ENCODE measurements at regions not wholly inside any gene's neighbourhood (a gene's known extent, or its start where the extent isn't known, plus 50 kb on each side); places are given as distances from the start of the nearest gene placed in this dataset.
A peak's percentile ranks its signal among the peaks of the same experiment; 100 is the strongest.

DNA sequence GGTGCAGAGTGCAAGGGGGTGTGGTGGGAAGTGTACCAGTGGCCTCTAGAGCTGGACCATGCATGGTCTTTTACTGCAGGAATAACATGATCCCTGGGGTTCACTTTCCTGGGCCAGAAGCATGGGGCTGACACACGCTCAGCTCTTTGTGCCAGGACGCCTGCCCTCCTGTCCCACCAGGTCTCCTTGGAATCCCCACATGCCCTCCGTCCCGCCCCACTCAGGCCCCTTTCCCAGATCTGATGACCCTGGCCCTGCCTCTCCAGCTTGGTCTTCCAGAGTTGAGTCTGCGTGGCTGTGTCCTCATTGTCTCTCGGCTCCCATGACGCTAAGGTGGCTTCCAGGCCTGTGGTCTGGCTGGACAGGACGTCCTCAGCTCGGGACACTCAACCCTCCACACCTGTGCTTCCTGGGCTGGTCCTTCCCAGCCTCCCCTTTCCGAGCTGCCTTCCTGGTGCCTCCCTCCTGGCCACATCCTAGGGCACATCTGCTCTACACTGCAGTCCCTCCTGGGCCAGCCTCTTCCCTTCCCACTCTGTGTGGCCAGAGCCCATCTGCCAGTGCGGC lies 249.5 kb upstream of the SHH start:
- H3K4me1 Mint-ChIP-seq = no peaks in the 10 kb centered on the region

DNA sequence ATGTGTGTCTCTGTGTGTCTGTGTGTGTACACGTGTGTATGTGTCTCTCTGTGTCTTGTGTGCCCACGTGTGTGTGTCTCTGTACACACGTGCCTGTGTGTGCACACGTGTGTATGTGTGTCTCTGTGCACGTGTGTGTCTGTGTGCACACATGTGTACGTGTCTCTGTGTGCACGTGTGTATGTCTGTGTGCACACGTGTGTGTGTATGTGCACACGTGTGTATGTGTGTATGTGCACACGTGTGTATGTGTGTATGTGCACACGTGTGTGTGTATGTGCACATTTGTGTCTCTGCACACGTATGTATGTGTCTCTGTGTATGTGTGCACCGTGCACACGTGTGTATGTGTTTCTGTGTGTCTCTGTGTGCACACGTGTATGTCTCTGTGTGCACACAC lies 248.7 kb upstream of the SHH start:
- H3K4me3 Mint-ChIP-seq = no peak overlapping the region
- H3K9me3 ChIP-seq (ENCODE audit: low read length) = no peaks in the 10 kb centered on the region
- H3K27me3 ChIP-seq (ENCODE audit: insufficient read depth, low read length, poor library complexity, severe bottlenecking) = no peaks in the 10 kb centered on the region
- DNase-seq = no peak
- ChIA-PET POLR2A (no interaction called here), CTCF (no interaction called here)
- H3K4me1 Mint-ChIP-seq = no peaks in the 10 kb centered on the region
- no peaks in the 10 kb centered on the region for H3K4me1 ChIP-seq (ENCODE audit: insufficient read depth, low read length)
- no peaks in the 10 kb centered on the region for H3K36me3 Mint-ChIP-seq
- H3K36me3 ChIP-seq (ENCODE audit: insufficient read depth, low read length) = no peaks in the 10 kb centered on the region
- no peak overlapping the region for H3K27ac Mint-ChIP-seq
- no peak overlapping the region for H3K27ac ChIP-seq (ENCODE audit: low read depth, low read length)
- peaks cover 0 to 7% (median 3%) of the 10 kb centered on the region in 5 donors for H3K9me3 Mint-ChIP-seq
- no peak overlapping the region for H3K4me3 ChIP-seq (ENCODE audit: low read length)
- H3K27me3 Mint-ChIP-seq = peaks cover 0 to 3% of the 10 kb centered on the region in 2 donors

More for the DNA sequence above, 249.5 kb upstream of the SHH start:
- H3K4me3 ChIP-seq (ENCODE audit: low read length) = no peak overlapping the region
- DNase-seq = no peak
- H3K9me3 ChIP-seq (ENCODE audit: low read length) = no peaks in the 10 kb centered on the region
- H3K27me3 ChIP-seq (ENCODE audit: insufficient read depth, low read length, poor library complexity, severe bottlenecking) = no peaks in the 10 kb centered on the region
- CTCF ChIA-PET = no interaction called here
- H3K27me3 Mint-ChIP-seq = peaks cover 0 to 4% of the 10 kb centered on the region in 2 donors
- H3K4me3 Mint-ChIP-seq = no peak overlapping the region
- no peak overlapping the region for H3K27ac Mint-ChIP-seq
- no peaks in the 10 kb centered on the region for H3K4me1 ChIP-seq (ENCODE audit: insufficient read depth, low read length)
- no peak overlapping the region for H3K27ac ChIP-seq (ENCODE audit: low read depth, low read length)
- no peaks in the 10 kb centered on the region for H3K36me3 ChIP-seq (ENCODE audit: insufficient read depth, low read length)
- peaks cover 1 to 7% (median 4%) of the 10 kb centered on the region in 5 donors for H3K9me3 Mint-ChIP-seq
- POLR2A ChIA-PET = no interaction called here
- no peaks in the 10 kb centered on the region for H3K36me3 Mint-ChIP-seq

DNA sequence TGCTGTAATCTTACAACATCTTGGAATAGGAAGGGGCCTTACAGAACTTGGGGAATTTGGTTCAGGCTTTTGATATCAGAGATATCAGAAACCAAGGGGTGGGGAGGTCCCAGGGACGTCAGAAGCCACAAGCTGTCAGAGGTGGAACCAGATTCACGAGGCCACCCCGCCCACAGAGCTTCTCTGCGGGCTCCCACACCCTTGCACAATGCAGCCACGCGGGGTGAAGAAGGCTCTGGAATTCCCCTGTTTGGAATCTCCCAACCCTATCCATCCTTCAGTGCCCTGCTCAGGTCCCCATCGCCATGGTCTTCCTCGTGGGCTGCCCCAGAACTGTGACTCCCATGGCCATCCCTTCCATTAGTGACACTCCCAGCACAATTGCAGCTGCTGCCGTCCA lies 247.1 kb upstream of the SHH start:
- ChIA-PET POLR2A (no interaction called here), CTCF (no interaction called here)
- H3K4me3 Mint-ChIP-seq = no peak overlapping the region
- peaks cover 0 to 3% of the 10 kb centered on the region in 2 donors for H3K27me3 Mint-ChIP-seq
- Histone ChIP-seq H3K9me3 (ENCODE audit: low read length) (no peaks in the 10 kb centered on the region), H3K4me3 (ENCODE audit: low read length) (no peak overlapping the region), H3K27ac (ENCODE audit: low read depth, low read length) (no peak overlapping the region), H3K36me3 (ENCODE audit: insufficient read depth, low read length) (no peaks in the 10 kb centered on the region), H3K4me1 (ENCODE audit: insufficient read depth, low read length) (no peaks in the 10 kb centered on the region), H3K27me3 (ENCODE audit: insufficient read depth, low read length, poor library complexity, severe bottlenecking) (no peaks in the 10 kb centered on the region)
- no peak overlapping the region for H3K27ac Mint-ChIP-seq
- peaks cover 0 to 3% (median 0%) of the 10 kb centered on the region in 3 donors for H3K36me3 Mint-ChIP-seq
- no peak for DNase-seq
- H3K4me1 Mint-ChIP-seq = no peaks in the 10 kb centered on the region
- H3K9me3 Mint-ChIP-seq = peaks cover 0 to 6% (median 3%) of the 10 kb centered on the region in 5 donors

DNA sequence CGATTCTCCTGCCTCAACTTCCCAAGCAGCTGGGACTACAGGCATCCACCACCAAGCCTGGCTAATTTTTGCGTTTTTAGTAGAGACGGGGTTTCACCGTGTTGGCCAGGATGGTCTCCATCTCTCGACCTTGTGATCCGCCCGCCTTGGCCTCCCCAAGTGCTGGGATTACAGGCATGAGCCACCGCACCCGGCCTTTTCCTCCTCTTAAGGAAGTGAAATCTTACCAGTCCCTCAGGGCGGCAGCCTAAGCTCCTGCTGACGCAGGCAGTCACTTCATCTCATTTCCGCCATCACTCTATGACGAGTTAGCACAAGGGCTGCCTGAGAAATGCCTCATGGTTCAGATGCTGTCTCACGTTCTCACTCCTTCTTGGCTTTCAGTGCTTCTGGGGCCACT lies 246.0 kb upstream of the SHH start:
- H3K4me3 ChIP-seq (ENCODE audit: low read length) = no peak overlapping the region
- H3K4me1 ChIP-seq (ENCODE audit: insufficient read depth, low read length) = no peaks in the 10 kb centered on the region
- peaks cover 0 to 3% of the 10 kb centered on the region in 2 donors for H3K27me3 Mint-ChIP-seq
- CTCF ChIA-PET = no interaction called here
- H3K36me3 ChIP-seq (ENCODE audit: insufficient read depth, low read length) = no peaks in the 10 kb centered on the region
- H3K4me1 Mint-ChIP-seq = no peaks in the 10 kb centered on the region
- H3K27ac Mint-ChIP-seq = no peak overlapping the region
- H3K27ac ChIP-seq (ENCODE audit: low read depth, low read length) = no peak overlapping the region
- no peak for DNase-seq
- no peak overlapping the region for H3K4me3 Mint-ChIP-seq
- H3K36me3 Mint-ChIP-seq = peaks cover 0 to 3% (median 0%) of the 10 kb centered on the region in 3 donors
- POLR2A ChIA-PET = no interaction called here
- no peaks in the 10 kb centered on the region for H3K9me3 ChIP-seq (ENCODE audit: low read length)
- H3K9me3 Mint-ChIP-seq = peaks cover 0 to 6% (median 3%) of the 10 kb centered on the region in 5 donors
- no peaks in the 10 kb centered on the region for H3K27me3 ChIP-seq (ENCODE audit: insufficient read depth, low read length, poor library complexity, severe bottlenecking)

DNA sequence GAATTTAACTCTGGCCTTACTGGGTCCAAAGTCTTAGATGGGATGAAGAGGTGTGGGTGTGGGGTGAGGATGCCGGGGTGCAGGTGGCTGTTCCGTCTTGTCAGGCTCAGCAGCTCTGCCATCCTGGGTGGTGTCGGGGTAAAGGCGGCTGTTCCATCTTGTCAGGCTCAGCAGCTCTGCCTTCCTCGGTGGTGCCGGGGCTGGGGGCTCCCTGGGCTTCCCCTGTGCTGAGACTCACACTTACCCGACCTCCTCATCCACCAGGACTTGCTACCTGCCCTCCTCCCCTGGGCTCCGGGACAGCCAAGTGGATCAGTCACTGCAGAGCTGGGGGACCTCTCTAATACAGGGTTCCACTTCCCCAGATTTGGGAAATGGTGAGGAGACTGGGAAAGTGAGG lies 244.3 kb upstream of the SHH start:
- Histone ChIP-seq H3K9me3 (ENCODE audit: low read length) (no peaks in the 10 kb centered on the region), H3K27me3 (ENCODE audit: insufficient read depth, low read length, poor library complexity, severe bottlenecking) (no peaks in the 10 kb centered on the region), H3K36me3 (ENCODE audit: insufficient read depth, low read length) (no peaks in the 10 kb centered on the region), H3K4me1 (ENCODE audit: insufficient read depth, low read length) (no peaks in the 10 kb centered on the region), H3K4me3 (ENCODE audit: low read length) (no peak overlapping the region), H3K27ac (ENCODE audit: low read depth, low read length) (no peak overlapping the region)
- peaks cover 0 to 4% of the 10 kb centered on the region in 2 donors for H3K27me3 Mint-ChIP-seq
- H3K27ac Mint-ChIP-seq = no peak overlapping the region
- DNase-seq = no peak
- H3K36me3 Mint-ChIP-seq = peaks cover 0 to 3% (median 0%) of the 10 kb centered on the region in 3 donors
- peaks cover 0 to 8% (median 4%) of the 10 kb centered on the region in 5 donors for H3K9me3 Mint-ChIP-seq
- CTCF ChIA-PET = no interaction called here
- no peak overlapping the region for H3K4me3 Mint-ChIP-seq
- H3K4me1 Mint-ChIP-seq = no peaks in the 10 kb centered on the region
- POLR2A ChIA-PET = no interaction called here

DNA sequence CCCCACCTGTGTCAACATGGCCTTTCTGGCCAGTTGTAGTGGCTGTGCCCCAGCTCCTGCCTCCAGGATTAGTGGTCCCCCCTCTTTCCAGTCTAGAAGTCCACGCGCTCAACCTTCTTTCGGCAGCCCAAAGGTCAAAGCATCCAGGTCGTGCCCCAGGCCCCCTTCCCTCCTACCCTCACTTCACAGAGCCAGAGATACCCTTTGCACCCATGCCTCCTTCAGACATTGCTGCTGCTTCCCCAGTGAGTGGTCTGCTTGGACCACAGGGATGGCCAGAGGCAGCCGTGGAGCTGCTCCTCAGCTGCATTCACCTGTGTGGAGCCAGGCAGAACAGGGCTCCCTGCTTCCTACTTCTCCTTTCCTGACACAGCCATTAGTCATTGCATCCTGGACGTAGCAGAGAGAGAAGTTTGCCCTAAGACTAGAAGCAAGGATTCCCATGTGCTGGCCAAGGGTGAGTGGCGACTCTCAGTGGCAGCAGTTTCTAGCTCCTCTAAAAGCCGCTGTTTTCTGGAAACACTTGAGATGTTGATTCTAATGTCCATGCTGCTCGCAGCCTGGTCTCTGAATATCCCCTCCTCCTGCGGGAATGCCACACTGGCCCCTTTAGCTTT lies 243.1 kb upstream of the SHH start:
- Histone ChIP-seq H3K4me3 (ENCODE audit: low read length) (no peak overlapping the region), H3K9me3 (ENCODE audit: low read length) (no peaks in the 10 kb centered on the region), H3K36me3 (ENCODE audit: insufficient read depth, low read length) (no peaks in the 10 kb centered on the region), H3K27ac (ENCODE audit: low read depth, low read length) (no peak overlapping the region), H3K4me1 (ENCODE audit: insufficient read depth, low read length) (no peaks in the 10 kb centered on the region), H3K27me3 (ENCODE audit: insufficient read depth, low read length, poor library complexity, severe bottlenecking) (no peaks in the 10 kb centered on the region)
- Mint-ChIP-seq H3K36me3 (peaks cover 0 to 3% (median 0%) of the 10 kb centered on the region in 3 donors), H3K4me3 (no peak overlapping the region), H3K9me3 (peaks cover 0 to 4% (median 3%) of the 10 kb centered on the region in 5 donors), H3K27me3 (peaks cover 0 to 2% of the 10 kb centered on the region in 2 donors), H3K27ac (peak overlapping the region in 1 of 8 donors; percentile 66), H3K4me1 (no peaks in the 10 kb centered on the region)
- DNase-seq = no peak
- ChIA-PET POLR2A (no interaction called here), CTCF (no interaction called here)

DNA sequence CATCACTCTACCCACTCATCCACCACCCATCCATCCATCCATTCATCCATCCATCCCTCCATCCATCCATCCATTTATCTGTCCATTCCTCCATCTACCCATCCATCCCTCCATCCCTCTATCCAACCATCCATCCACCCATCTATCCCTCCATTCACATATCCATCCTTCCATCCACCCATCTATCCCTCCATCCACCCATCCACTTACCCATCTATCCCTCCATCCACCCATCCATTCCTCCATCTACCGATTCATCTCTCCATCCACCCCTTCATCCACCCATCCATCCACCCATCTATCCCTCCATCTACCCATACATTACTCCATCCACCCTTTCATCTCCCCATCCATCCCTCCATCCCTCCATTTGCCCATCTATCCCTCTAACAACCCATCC lies 239.6 kb upstream of the SHH start:
- Mint-ChIP-seq H3K4me1 (no peaks in the 10 kb centered on the region), H3K9me3 (peaks cover 0 to 4% (median 2%) of the 10 kb centered on the region in 5 donors), H3K27me3 (peaks cover 0 to 4% of the 10 kb centered on the region in 2 donors), H3K4me3 (no peak overlapping the region), H3K36me3 (peaks cover 0 to 3% (median 0%) of the 10 kb centered on the region in 3 donors), H3K27ac (peak overlapping the region in 1 of 8 donors; percentile 82)
- ChIA-PET CTCF (no interaction called here), POLR2A (no interaction called here)
- Histone ChIP-seq H3K9me3 (ENCODE audit: low read length) (no peaks in the 10 kb centered on the region), H3K4me3 (ENCODE audit: low read length) (no peak overlapping the region), H3K4me1 (ENCODE audit: insufficient read depth, low read length) (no peaks in the 10 kb centered on the region), H3K27ac (ENCODE audit: low read depth, low read length) (no peak overlapping the region), H3K36me3 (ENCODE audit: insufficient read depth, low read length) (no peaks in the 10 kb centered on the region), H3K27me3 (ENCODE audit: insufficient read depth, low read length, poor library complexity, severe bottlenecking) (no peaks in the 10 kb centered on the region)
- DNase-seq = no peak

DNA sequence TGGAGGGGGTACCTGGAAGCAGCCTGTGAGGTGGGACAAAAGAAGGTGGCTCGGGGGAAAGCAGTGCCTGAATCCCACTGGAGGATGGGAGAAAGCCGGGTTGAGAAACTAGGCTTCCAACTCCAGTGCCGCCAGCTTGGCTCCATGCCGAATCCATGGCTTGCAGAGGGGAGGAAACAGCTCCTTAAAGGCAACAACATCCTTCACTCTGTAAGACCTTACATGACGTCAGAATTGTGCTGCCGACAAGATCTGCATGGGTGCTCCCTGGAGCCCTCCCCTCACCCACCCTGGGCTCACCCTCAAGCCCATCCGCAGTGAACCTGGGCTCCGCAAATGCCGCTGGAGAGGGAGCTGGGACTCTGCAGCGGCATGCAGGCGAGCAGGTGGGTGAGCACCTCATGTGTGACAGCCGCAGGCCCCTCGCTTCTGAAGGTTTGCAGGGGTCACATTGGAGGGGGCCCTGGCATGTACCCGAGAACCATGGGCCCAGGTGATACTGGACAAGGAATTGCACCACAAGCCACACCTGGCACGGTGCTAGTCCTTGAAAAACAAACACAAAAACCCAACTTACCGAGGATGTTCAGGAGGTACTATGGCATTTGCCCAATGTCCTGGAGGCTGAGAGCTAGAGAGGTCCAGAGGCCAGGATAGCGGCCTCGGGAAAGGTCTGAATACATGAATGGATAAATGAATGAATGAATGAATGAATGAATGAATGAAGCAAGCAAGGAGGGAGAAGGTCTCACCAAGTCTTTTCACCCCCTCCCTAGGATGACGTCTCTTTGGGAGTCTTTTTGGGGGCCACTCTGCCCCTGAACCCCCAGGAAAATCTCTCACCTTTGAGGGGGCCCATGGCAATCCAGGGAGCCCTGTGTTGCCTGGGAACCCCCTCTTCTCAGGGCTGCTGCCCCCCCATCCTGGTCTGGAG lies 238.6 kb upstream of the SHH start:
- Mint-ChIP-seq H3K36me3 (peaks cover 0 to 3% (median 0%) of the 10 kb centered on the region in 3 donors), H3K27ac (no peak overlapping the region), H3K4me3 (no peak overlapping the region), H3K4me1 (no peaks in the 10 kb centered on the region), H3K9me3 (peaks cover 0 to 4% (median 2%) of the 10 kb centered on the region in 5 donors), H3K27me3 (peaks cover 0 to 4% of the 10 kb centered on the region in 2 donors)
- Histone ChIP-seq H3K4me1 (ENCODE audit: insufficient read depth, low read length) (no peaks in the 10 kb centered on the region), H3K27ac (ENCODE audit: low read depth, low read length) (no peak overlapping the region), H3K9me3 (ENCODE audit: low read length) (no peaks in the 10 kb centered on the region), H3K4me3 (ENCODE audit: low read length) (no peak overlapping the region), H3K36me3 (ENCODE audit: insufficient read depth, low read length) (no peaks in the 10 kb centered on the region), H3K27me3 (ENCODE audit: insufficient read depth, low read length, poor library complexity, severe bottlenecking) (no peaks in the 10 kb centered on the region)
- CTCF ChIA-PET = no interaction called here
- POLR2A ChIA-PET = no interaction called here
- DNase-seq = no peak

All from CD8-positive, alpha-beta memory T cell (primary cell).